Stomach (tissue), 4 donors: ENCODE measurements at regions not wholly inside any gene's neighbourhood (a gene's known extent, or its start where the extent isn't known, plus 50 kb on each side); places are given as distances from the start of the nearest gene placed in this dataset.

Experiments used
- CTCF ChIP-seq, 7 experiments: fragments of 450-650 bp in 4 of 7; fragments of 200-600 bp in 3 of 7; sonication (generic) in 3 of 7; IDR thresholded peaks; one replicate each; pipeline ENCODE4 v1.5.1; 2016 to 2019; ENCODE audit warnings: antibody characterized with exemption in 7 of 7, control low read depth in 2 of 7, mild to moderate bottlenecking in 1 of 7
- EP300 ChIP-seq: sonication (generic); formaldehyde crosslinking; IDR thresholded peaks from one replicate; pipeline ENCODE4 v1.6.1; 2017; ENCODE audit warnings: antibody characterized with exemption
- POLR2A ChIP-seq, 4 donors: fragments of 450-650 bp; IDR thresholded peaks; one replicate each; pipeline ENCODE4 v1.6.1; 2016; ENCODE audit warnings: antibody characterized with exemption in 4 of 4, control low read depth in 2 of 4, mild to moderate bottlenecking in 1 of 4, moderate library complexity in 1 of 4
- POLR2AphosphoS5 ChIP-seq, 3 donors: sonication (generic); formaldehyde crosslinking; IDR thresholded peaks; one replicate each; pipeline ENCODE4 v1.6.1; 2016; ENCODE audit warnings: antibody characterized with exemption in 3 of 3

DNA sequence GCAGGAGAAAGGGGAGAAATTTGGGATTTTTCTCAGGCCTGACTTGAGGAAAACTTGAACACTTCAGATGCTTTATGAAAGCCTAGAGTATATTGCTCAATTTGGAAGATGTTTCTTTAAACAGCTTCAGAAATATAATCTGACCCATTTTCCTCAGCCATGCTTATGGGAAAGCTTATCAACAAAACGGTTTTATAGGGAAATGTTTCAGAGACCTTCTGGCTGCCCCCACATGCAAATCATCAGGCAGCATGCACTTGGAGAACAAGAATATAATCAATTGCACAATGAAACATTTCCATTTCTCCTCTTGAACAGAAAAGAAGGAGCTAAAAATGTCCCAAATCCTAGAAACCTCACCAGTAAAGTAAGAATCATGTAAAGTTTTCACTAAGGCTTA, 411.2 kb upstream of the ETAA1 start:
- no peak for TF ChIP-seq CTCF (IDR thresholded peaks at IDR 0.05)
- no peak for TF ChIP-seq EP300
- TF ChIP-seq POLR2AphosphoS5 (IDR thresholded peaks at IDR 0.05): no peak
- TF ChIP-seq POLR2A (IDR thresholded peaks at IDR 0.05): no peak
